ENCODE measurements at regions not wholly inside any gene's neighbourhood (a gene's known extent, or its start where the extent isn't known, plus 50 kb on each side); places are given as distances from the start of the nearest gene placed in this dataset.

- no peak for TF ChIP-seq POLR2AphosphoS5 (IDR thresholded peaks at IDR 0.05)
- TF ChIP-seq, protein P1, sequence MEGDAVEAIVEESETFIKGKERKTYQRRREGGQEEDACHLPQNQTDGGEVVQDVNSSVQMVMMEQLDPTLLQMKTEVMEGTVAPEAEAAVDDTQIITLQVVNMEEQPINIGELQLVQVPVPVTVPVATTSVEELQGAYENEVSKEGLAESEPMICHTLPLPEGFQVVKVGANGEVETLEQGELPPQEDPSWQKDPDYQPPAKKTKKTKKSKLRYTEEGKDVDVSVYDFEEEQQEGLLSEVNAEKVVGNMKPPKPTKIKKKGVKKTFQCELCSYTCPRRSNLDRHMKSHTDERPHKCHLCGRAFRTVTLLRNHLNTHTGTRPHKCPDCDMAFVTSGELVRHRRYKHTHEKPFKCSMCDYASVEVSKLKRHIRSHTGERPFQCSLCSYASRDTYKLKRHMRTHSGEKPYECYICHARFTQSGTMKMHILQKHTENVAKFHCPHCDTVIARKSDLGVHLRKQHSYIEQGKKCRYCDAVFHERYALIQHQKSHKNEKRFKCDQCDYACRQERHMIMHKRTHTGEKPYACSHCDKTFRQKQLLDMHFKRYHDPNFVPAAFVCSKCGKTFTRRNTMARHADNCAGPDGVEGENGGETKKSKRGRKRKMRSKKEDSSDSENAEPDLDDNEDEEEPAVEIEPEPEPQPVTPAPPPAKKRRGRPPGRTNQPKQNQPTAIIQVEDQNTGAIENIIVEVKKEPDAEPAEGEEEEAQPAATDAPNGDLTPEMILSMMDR (IDR thresholded peaks at IDR 0.05) = no peak
These were observed 308.2 kb downstream of the SOX2 start for GRCh38 chr3:182019926-182020325.

Data from esophagus muscularis mucosa (tissue), 3 donors.